SU-DHL-6 (cell line): ENCODE measurements at regions not wholly inside any gene's neighbourhood (a gene's known extent, or its start where the extent isn't known, plus 50 kb on each side); places are given as distances from the start of the nearest gene placed in this dataset.
A peak's percentile ranks its signal among the peaks of the same experiment; 100 is the strongest.
"Not testable (repeated sequence)": the region's sequence is repeated elsewhere in the genome, so short reads cannot be mapped to it uniquely, and the experiment has no call there.

Experiments used
- H2AFZ ChIP-seq: fragments of 200-600 bp; sonication (generic); 2 replicates; pipeline ENCODE4 v1.6.1; 2014; ENCODE audit warnings: low read depth, mild to moderate bottlenecking, moderate library complexity, mixed read lengths, antibody characterized with exemption, low read length; ENCODE audit not compliant: severe bottlenecking
- H3F3A ChIP-seq: fragments of 200-600 bp; shearing (Covaris generic); 2 replicates; pipeline ENCODE4 v1.6.0; 2016; ENCODE audit warnings: antibody characterized with exemption, mild to moderate bottlenecking; ENCODE audit not compliant: insufficient read depth
- H3K27ac ChIP-seq: fragments of 200-600 bp; sonication (generic); 2 replicates; pipeline ENCODE4 v1.5.1; 2016; ENCODE audit warnings: low read depth, mild to moderate bottlenecking, low read length, moderate library complexity, mixed read lengths
- H3K27me3 ChIP-seq: fragments of 200-600 bp; sonication (generic), shearing (Covaris generic); 2 replicates; pipeline ENCODE4 v1.6.0; 2014; ENCODE audit warnings: mild to moderate bottlenecking, low read length
- H3K36me3 ChIP-seq: fragments of 200-600 bp; sonication (generic); 2 replicates; pipeline ENCODE4 v1.6.1; 2014; ENCODE audit warnings: mild to moderate bottlenecking, low read length, mixed read lengths
- H3K4me2 ChIP-seq: fragments of 300-600, 200-600 bp; shearing (Covaris generic), sonication (generic); 2 replicates; pipeline ENCODE4 v1.6.0; 2014; ENCODE audit warnings: low read length, low read depth, mild to moderate bottlenecking; ENCODE audit not compliant: poor library complexity, severe bottlenecking
- H3K4me3 ChIP-seq: fragments of 200-600 bp; sonication (generic); 2 replicates; pipeline ENCODE4 v1.5.1; 2014; ENCODE audit warnings: antibody characterized with exemption, low read length, mild to moderate bottlenecking, mixed read lengths; ENCODE audit not compliant: insufficient read depth, poor library complexity, severe bottlenecking
- H3K79me2 ChIP-seq: fragments of 200-600 bp; sonication (generic); 2 replicates; pipeline ENCODE4 v1.6.1; 2014; ENCODE audit warnings: mild to moderate bottlenecking, low read length, moderate library complexity; ENCODE audit not compliant: insufficient read depth
- H3K9ac ChIP-seq: fragments of 200-600 bp; sonication (generic); 2 replicates; pipeline ENCODE4 v1.7.0; 2014; ENCODE audit warnings: mild to moderate bottlenecking, low read length
- H3K9me2 ChIP-seq: fragments of 200-600 bp; sonication (generic); replicated peaks from 2 replicates; pipeline ENCODE4 v1.6.1; 2014; ENCODE audit warnings: low read length; ENCODE audit not compliant: insufficient read depth
- H3K9me3 ChIP-seq: fragments of 200-600 bp; sonication (generic); 2 replicates; pipeline ENCODE4 v1.6.1; 2014; ENCODE audit warnings: low read length, mixed read lengths; ENCODE audit not compliant: insufficient read depth
- H4K20me1 ChIP-seq: fragments of 200-600 bp; sonication (generic); 2 replicates; pipeline ENCODE4 v1.6.1; 2014; ENCODE audit warnings: low read depth, mild to moderate bottlenecking, antibody characterized with exemption, low read length, moderate library complexity, mixed read lengths
- CTCF ChIP-seq: fragments of 200-600 bp; sonication (generic); IDR thresholded peaks from one replicate; pipeline ENCODE4 v1.5.1; 2017; ENCODE audit warnings: antibody characterized with exemption, mild to moderate bottlenecking, low read length, moderate library complexity; ENCODE audit not compliant: insufficient read depth, poor library complexity, severe bottlenecking
- EZH2phosphoT487 ChIP-seq: fragments of 200-600 bp; sonication (generic), shearing (Covaris generic); conservative IDR thresholded peaks from 2 replicates; pipeline ENCODE4 v1.6.1; 2018; ENCODE audit warnings: mild to moderate bottlenecking, antibody characterized with exemption, low read length, moderate library complexity, mixed read lengths

GRCh38 chr3:106068795-106069194 lies 200.0 kb upstream of the CBLB start:
- H3F3A ChIP-seq, result no peaks in the 10 kb centered on the region
- no peak overlapping the region for H3K27ac ChIP-seq
- H3K9ac ChIP-seq, result no peak overlapping the region

GRCh38 chr3:106070187-106070586 lies 201.4 kb upstream of the CBLB start:
- Histone ChIP-seq H2AFZ (no peak overlapping the region), H4K20me1 (no peaks in the 10 kb centered on the region), H3K27ac (no peak overlapping the region), H3K4me3 (no peak overlapping the region), H3K9ac (no peak overlapping the region), H3K9me3 (no peaks in the 10 kb centered on the region), H3K27me3 (no peaks in the 10 kb centered on the region), H3K36me3 (no peaks in the 10 kb centered on the region), H3F3A (no peaks in the 10 kb centered on the region), H3K4me2 (no peak overlapping the region), H3K9me2 (no peaks in the 10 kb centered on the region), H3K79me2 (no peaks in the 10 kb centered on the region)
- no peak for TF ChIP-seq EZH2phosphoT487

More at GRCh38 chr3:106068795-106069194, 200.0 kb upstream of the CBLB start:
- Histone ChIP-seq H3K4me3 (no peak overlapping the region), H3K79me2 (no peaks in the 10 kb centered on the region), H3K9me3 (peaks cover 5% of the 10 kb centered on the region; the same call in 1 of the 2 replicates), H2AFZ (peak overlapping the region; percentile 10), H3K36me3 (no peaks in the 10 kb centered on the region), H3K9me2 (no peaks in the 10 kb centered on the region), H3K27me3 (no peaks in the 10 kb centered on the region), H4K20me1 (no peaks in the 10 kb centered on the region), H3K4me2 (no peak overlapping the region)
- TF ChIP-seq EZH2phosphoT487, result no peak
- no peak for TF ChIP-seq CTCF

GRCh38 chr3:106071306-106071705 lies 202.5 kb upstream of the CBLB start:
- Histone ChIP-seq H3K9me2 (no peaks in the 10 kb centered on the region), H4K20me1 (no peaks in the 10 kb centered on the region), H3K4me3 (no peak overlapping the region), H3K9me3 (no peaks in the 10 kb centered on the region), H3F3A (no peaks in the 10 kb centered on the region), H3K79me2 (no peaks in the 10 kb centered on the region), H3K36me3 (no peaks in the 10 kb centered on the region), H3K4me2 (no peak overlapping the region), H3K27ac (no peak overlapping the region), H3K27me3 (no peaks in the 10 kb centered on the region), H2AFZ (no peak overlapping the region), H3K9ac (no peak overlapping the region)
- TF ChIP-seq EZH2phosphoT487 (no peak), CTCF (no peak)

- H3K4me3 ChIP-seq, H3K9me2 ChIP-seq, H4K20me1 ChIP-seq, H3K27ac ChIP-seq, H3K79me2 ChIP-seq, H3K4me2 ChIP-seq, H3K36me3 ChIP-seq, H2AFZ ChIP-seq, H3F3A ChIP-seq, H3K9me3 ChIP-seq, H3K27me3 ChIP-seq, H3K9ac ChIP-seq: not testable (repeated sequence)
These were observed 203.8 kb upstream of the CBLB start for GRCh38 chr3:106072596-106072995.

- not testable (repeated sequence) for H2AFZ ChIP-seq, H3K4me3 ChIP-seq, H3K27ac ChIP-seq, H3K27me3 ChIP-seq, H4K20me1 ChIP-seq, H3F3A ChIP-seq, H3K79me2 ChIP-seq, H3K36me3 ChIP-seq, H3K9ac ChIP-seq, H3K9me2 ChIP-seq, H3K9me3 ChIP-seq, H3K4me2 ChIP-seq
These were observed 205.0 kb upstream of the CBLB start for GRCh38 chr3:106073806-106074205.

- H3K27ac ChIP-seq, H3K9me2 ChIP-seq, H3F3A ChIP-seq, H3K9me3 ChIP-seq, H2AFZ ChIP-seq, H3K4me3 ChIP-seq, H3K9ac ChIP-seq, H3K4me2 ChIP-seq, H4K20me1 ChIP-seq, H3K36me3 ChIP-seq, H3K79me2 ChIP-seq, H3K27me3 ChIP-seq: not testable (repeated sequence)
These were observed 206.9 kb upstream of the CBLB start for GRCh38 chr3:106075731-106076130.
